OCI-LY7 (cell line): ENCODE measurements at regions not wholly inside any gene's neighbourhood (a gene's known extent, or its start where the extent isn't known, plus 50 kb on each side); places are given as distances from the start of the nearest gene placed in this dataset.

ENCODE experiments used
- BruUV-seq: library from RNA; stranded (reverse); fragments of 400-500 nt; replicated peaks from 2 replicates; lab custom pipeline; 2021; lab: Mats Ljungman, UMichigan
- CTCF ChIA-PET: fragments of 300-600 bp; sonication (Branson Sonifier 250); formaldehyde crosslinking; loops from one replicate; lab custom pipeline; 2022; ENCODE audit warnings: antibody characterized with exemption; ENCODE audit not compliant: unreplicated experiment; lab: Charles Lee
- POLR2A ChIA-PET: fragments of 300-600 bp; sonication (Branson Sonifier 250); formaldehyde crosslinking; loops from one replicate; lab custom pipeline; 2022; ENCODE audit warnings: antibody characterized with exemption; lab: Charles Lee
- DNase-seq: peaks from one replicate; pipeline ENCODE4 v3.0.0-alpha.2; 2015; ENCODE audit warnings: low spot score
- H2AFZ ChIP-seq: fragments of 200-600 bp; sonication (generic), shearing (Covaris generic); 2 replicates; pipeline ENCODE4 v1.6.1; 2014; ENCODE audit warnings: mild to moderate bottlenecking, antibody characterized with exemption, low read length, moderate library complexity
- H3K27ac ChIP-seq: fragments of 200-600 bp; sonication (generic); 2 replicates; pipeline ENCODE4 v1.5.1; 2014; ENCODE audit warnings: mixed run types, low read depth, mild to moderate bottlenecking, moderate library complexity, low read length, inconsistent platforms; ENCODE audit not compliant: poor library complexity, severe bottlenecking
- H3K36me3 ChIP-seq: fragments of 200-600 bp; sonication (generic); 2 replicates; pipeline ENCODE4 v1.6.1; 2014; ENCODE audit warnings: mild to moderate bottlenecking, antibody characterized with exemption, low read length, moderate library complexity, mixed read lengths; ENCODE audit not compliant: insufficient read depth
- H3K4me1 ChIP-seq: fragments of 200-600 bp; sonication (generic); 2 replicates; pipeline ENCODE4 v1.5.1; 2014; ENCODE audit warnings: mild to moderate bottlenecking, low read length; ENCODE audit not compliant: insufficient read depth, poor library complexity, severe bottlenecking
- H3K4me2 ChIP-seq: fragments of 200-600 bp; sonication (generic); 2 replicates; pipeline ENCODE4 v1.6.1; 2014; ENCODE audit warnings: mild to moderate bottlenecking, low read length
- H3K4me3 ChIP-seq: fragments of 200-600 bp; sonication (generic); 2 replicates; pipeline ENCODE4 v1.5.1; 2014; ENCODE audit warnings: mild to moderate bottlenecking, low read depth, low read length; ENCODE audit not compliant: poor library complexity, severe bottlenecking
- H3K79me2 ChIP-seq: fragments of 200-600 bp; sonication (generic); 2 replicates; pipeline ENCODE4 v1.6.1; 2016; ENCODE audit warnings: low read depth, mild to moderate bottlenecking, low read length, moderate library complexity, mixed read lengths; ENCODE audit not compliant: insufficient read depth
- H3K9me2 ChIP-seq: fragments of 200-600 bp; sonication (generic); 2 replicates; pipeline ENCODE4 v1.6.1; 2016; ENCODE audit warnings: mild to moderate bottlenecking, low read length, mixed read lengths; ENCODE audit not compliant: insufficient read depth
- H3K9me3 ChIP-seq: fragments of 200-600 bp; sonication (generic); 2 replicates; pipeline ENCODE4 v1.6.1; 2014; ENCODE audit warnings: mild to moderate bottlenecking, mixed run types, low read length, mixed read lengths
- H4K20me1 ChIP-seq: fragments of 200-600 bp; sonication (generic); 2 replicates; pipeline ENCODE4 v1.6.1; 2014; ENCODE audit warnings: mild to moderate bottlenecking, antibody characterized with exemption, low read length, moderate library complexity, mixed read lengths; ENCODE audit not compliant: insufficient read depth
- EZH2phosphoT487 ChIP-seq: fragments of 200-600 bp; sonication (generic); IDR thresholded peaks from 2 replicates; pipeline ENCODE4 v1.6.1; 2018; ENCODE audit warnings: low read depth, borderline replicate concordance, mild to moderate bottlenecking, mixed run types, antibody characterized with exemption, low read length, moderate library complexity, mixed read lengths
- intact Hi-C: fragments of 100-400 bp; cut with micrococcal nuclease; formaldehyde crosslinking; loops from one replicate; pipeline ENCODE4 v1.10.0; 2022; ENCODE audit not compliant: unreplicated experiment
- TF ChIP-seq, protein P1 (sequence below): fragments of 200-600 bp; sonication (generic); conservative IDR thresholded peaks from 2 replicates; pipeline ENCODE4 v1.5.1; 2014; ENCODE audit warnings: mild to moderate bottlenecking, antibody characterized with exemption, low read length, moderate library complexity, mixed read lengths

DNA sequence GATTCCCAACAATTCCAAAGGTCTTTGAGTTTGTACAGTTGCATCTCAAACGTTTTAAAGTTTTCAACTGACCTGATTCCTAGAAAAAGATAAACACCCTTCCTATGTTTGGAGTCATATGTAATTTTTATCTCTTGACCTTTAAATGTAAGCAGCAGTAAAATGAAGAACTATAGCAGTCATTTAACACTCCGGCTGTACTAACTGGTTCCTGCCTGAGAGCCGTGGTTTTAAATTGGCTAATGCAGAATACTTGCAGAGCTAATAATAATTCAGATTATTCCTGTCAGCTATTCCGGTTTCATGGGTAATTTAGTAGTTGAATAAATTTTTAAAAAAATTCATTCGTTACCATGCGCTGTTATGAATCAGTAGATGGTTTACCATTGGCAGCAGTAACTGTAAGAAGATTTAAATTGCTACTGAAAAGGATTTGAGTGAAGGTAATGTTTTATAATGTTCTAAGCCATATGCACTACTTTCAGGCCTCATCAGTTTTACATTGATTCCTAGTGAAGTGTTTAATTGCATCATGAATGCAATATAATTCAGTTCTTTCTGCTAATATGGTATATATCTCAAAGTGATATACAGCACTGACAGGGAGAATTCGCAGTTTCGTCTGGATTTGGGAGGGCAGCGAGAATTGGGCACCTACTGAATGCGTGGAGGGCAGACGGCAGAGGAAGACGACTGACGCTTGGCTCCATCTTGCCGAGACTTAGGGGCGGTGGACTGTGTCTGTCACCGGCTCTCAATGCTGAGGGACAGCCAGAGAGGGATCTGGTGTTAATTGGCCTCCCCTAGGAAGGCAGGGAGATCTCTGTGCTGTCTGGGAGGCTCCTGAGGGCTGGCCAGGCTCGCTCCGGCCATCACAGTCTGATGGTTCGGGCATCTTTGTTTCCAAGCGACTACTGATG lies 217.7 kb downstream of the PHETA1 start:
- POLR2A ChIA-PET = no interaction called here
- no peaks in the 10 kb centered on the region for H4K20me1 ChIP-seq
- CTCF ChIA-PET = interaction anchor here (0.6 kb wide), 1 partner anchor 124 kb away, joined by 3 read pairs; no protein-coding TSS in a partner anchor
- TF ChIP-seq, protein P1, sequence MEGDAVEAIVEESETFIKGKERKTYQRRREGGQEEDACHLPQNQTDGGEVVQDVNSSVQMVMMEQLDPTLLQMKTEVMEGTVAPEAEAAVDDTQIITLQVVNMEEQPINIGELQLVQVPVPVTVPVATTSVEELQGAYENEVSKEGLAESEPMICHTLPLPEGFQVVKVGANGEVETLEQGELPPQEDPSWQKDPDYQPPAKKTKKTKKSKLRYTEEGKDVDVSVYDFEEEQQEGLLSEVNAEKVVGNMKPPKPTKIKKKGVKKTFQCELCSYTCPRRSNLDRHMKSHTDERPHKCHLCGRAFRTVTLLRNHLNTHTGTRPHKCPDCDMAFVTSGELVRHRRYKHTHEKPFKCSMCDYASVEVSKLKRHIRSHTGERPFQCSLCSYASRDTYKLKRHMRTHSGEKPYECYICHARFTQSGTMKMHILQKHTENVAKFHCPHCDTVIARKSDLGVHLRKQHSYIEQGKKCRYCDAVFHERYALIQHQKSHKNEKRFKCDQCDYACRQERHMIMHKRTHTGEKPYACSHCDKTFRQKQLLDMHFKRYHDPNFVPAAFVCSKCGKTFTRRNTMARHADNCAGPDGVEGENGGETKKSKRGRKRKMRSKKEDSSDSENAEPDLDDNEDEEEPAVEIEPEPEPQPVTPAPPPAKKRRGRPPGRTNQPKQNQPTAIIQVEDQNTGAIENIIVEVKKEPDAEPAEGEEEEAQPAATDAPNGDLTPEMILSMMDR = no peak
- TF ChIP-seq EZH2phosphoT487 = no peak
- H3K9me2 ChIP-seq = no peaks in the 10 kb centered on the region
- intact Hi-C loops = no loop called here
- H3K36me3 ChIP-seq = no peaks in the 10 kb centered on the region
- H3K9me3 ChIP-seq = no peaks in the 10 kb centered on the region
- H3K4me3 ChIP-seq = no peak overlapping the region
- H3K79me2 ChIP-seq = no peaks in the 10 kb centered on the region
- DNase-seq = no peak
- H3K4me2 ChIP-seq = no peak overlapping the region
- H2AFZ ChIP-seq = no peak overlapping the region
- no peaks in the 10 kb centered on the region for H3K4me1 ChIP-seq
- BruUV-seq = no TSS peak
- H3K27ac ChIP-seq = no peak overlapping the region

- ChIA-PET CTCF (interaction anchor here (0.6 kb wide), 1 partner anchor 123 kb away, joined by 3 read pairs; no protein-coding TSS in a partner anchor), POLR2A (interaction anchor here (0.6 kb wide), 2 partner anchors 57 to 372 kb away, joined by 3 to 8 read pairs; no protein-coding TSS in a partner anchor)
- no peak overlapping the region for H2AFZ ChIP-seq
- DNase-seq = no peak
- no peaks in the 10 kb centered on the region for H3K9me3 ChIP-seq
- no peaks in the 10 kb centered on the region for H3K9me2 ChIP-seq
- no peaks in the 10 kb centered on the region for H3K79me2 ChIP-seq
- no peaks in the 10 kb centered on the region for H3K36me3 ChIP-seq
- no peak overlapping the region for H3K4me2 ChIP-seq
- no TSS peak for BruUV-seq
- no peak overlapping the region for H3K4me3 ChIP-seq
- H4K20me1 ChIP-seq = no peaks in the 10 kb centered on the region
- intact Hi-C loops = no loop called here
- no peaks in the 10 kb centered on the region for H3K4me1 ChIP-seq
- TF ChIP-seq, protein P1 = no peak
- no peak for TF ChIP-seq EZH2phosphoT487
- H3K27ac ChIP-seq = no peak overlapping the region
Measured at GRCh38 chr12:111150360-111150759, 218.5 kb downstream of the PHETA1 start.

DNA sequence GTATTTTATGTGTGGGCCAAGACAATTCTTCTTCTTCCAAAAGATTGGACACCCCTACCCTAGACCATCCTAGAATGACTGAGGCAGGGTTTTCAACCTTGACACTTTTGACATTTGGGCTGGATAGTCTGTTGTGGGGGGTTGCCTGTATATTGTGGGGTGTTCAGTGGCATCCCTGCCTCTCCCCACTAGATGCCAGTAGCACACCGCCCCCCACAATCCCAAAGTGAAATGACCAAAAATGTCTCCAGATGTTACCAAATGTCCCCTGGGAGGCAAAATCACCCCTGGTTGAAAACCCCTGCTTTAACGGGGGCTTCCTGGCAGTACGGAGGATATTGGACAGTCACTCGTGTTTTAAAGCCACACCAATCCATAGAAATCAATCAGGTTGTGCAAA lies 219.6 kb downstream of the PHETA1 start:
- Histone ChIP-seq H3K4me2 (no peak overlapping the region), H2AFZ (no peak overlapping the region), H3K4me3 (no peak overlapping the region), H3K9me3 (no peaks in the 10 kb centered on the region), H3K27ac (no peak overlapping the region), H3K36me3 (no peaks in the 10 kb centered on the region), H4K20me1 (no peaks in the 10 kb centered on the region), H3K79me2 (no peaks in the 10 kb centered on the region), H3K9me2 (no peaks in the 10 kb centered on the region), H3K4me1 (no peaks in the 10 kb centered on the region)
- BruUV-seq = no TSS peak
- POLR2A ChIA-PET = no interaction called here
- no peak for DNase-seq
- TF ChIP-seq, protein P1 = no peak
- TF ChIP-seq EZH2phosphoT487 = no peak
- CTCF ChIA-PET = no interaction called here
- intact Hi-C loops = no loop called here
